ENCODE measurements at regions not wholly inside any gene's neighbourhood (a gene's known extent, or its start where the extent isn't known, plus 50 kb on each side); places are given as distances from the start of the nearest gene placed in this dataset.

- H3K4me3 Mint-ChIP-seq, result no peak overlapping the region
- no peak for DNase-seq
- no peaks in the 10 kb centered on the region for H3K36me3 ChIP-seq (ENCODE audit: insufficient read depth, low read length)
- H3K27ac ChIP-seq (ENCODE audit: low read depth in 1 of 2, low read length in 2 of 2), result no peak overlapping the region
- no peaks in the 10 kb centered on the region for H3K27me3 Mint-ChIP-seq
- no peaks in the 10 kb centered on the region for H3K9me3 Mint-ChIP-seq
- POLR2A ChIA-PET, result no interaction called here
- no peak overlapping the region for H3K4me3 ChIP-seq (ENCODE audit: low read length)
- intact Hi-C loops (cut with DNase I, micrococcal nuclease), result no loop called here
- no peak overlapping the region for H3K27ac Mint-ChIP-seq
- H3K27me3 ChIP-seq (ENCODE audit: control insufficient read depth in 1 of 2, insufficient read depth in 2 of 2, low read length in 2 of 2), result peaks cover 0 to under 1% of the 10 kb centered on the region in 2 experiments
- TF ChIP-seq CTCF (IDR thresholded peaks at IDR 0.05), result no peak
- no peaks in the 10 kb centered on the region for H3K9me3 ChIP-seq (ENCODE audit: control insufficient read depth in 1 of 2, insufficient read depth in 1 of 2, low read length in 2 of 2)
- H3K36me3 Mint-ChIP-seq (ENCODE audit: low read depth), result no peaks in the 10 kb centered on the region
- ATAC-seq (ENCODE audit: poor library complexity), result no peak
- H3K4me1 Mint-ChIP-seq (ENCODE audit: low read depth), result no peaks in the 10 kb centered on the region
- H3K4me1 ChIP-seq (ENCODE audit: insufficient read depth, low read length), result no peaks in the 10 kb centered on the region
- CTCF ChIA-PET, result interaction anchor here (0.7 kb wide), 1 partner anchor 18 kb away, joined by 3 read pairs; no protein-coding TSS in a partner anchor
These were observed 232.9 kb upstream of the SASH1 start for GRCh38 chr6:148109732-148110131.

- H3K27me3 ChIP-seq (ENCODE audit: control insufficient read depth in 1 of 2, insufficient read depth in 2 of 2, low read length in 2 of 2), result peaks cover 0 to 3% of the 10 kb centered on the region in 2 experiments
- Mint-ChIP-seq H3K27ac (no peak overlapping the region), H3K9me3 (no peaks in the 10 kb centered on the region), H3K4me1 (ENCODE audit: low read depth) (no peaks in the 10 kb centered on the region), H3K27me3 (no peaks in the 10 kb centered on the region), H3K36me3 (ENCODE audit: low read depth) (no peaks in the 10 kb centered on the region), H3K4me3 (no peak overlapping the region)
- intact Hi-C loops (cut with DNase I, micrococcal nuclease), result no loop called here
- ChIA-PET CTCF (no interaction called here), POLR2A (no interaction called here)
- ATAC-seq (ENCODE audit: poor library complexity) (no peak), DNase-seq (no peak)
- no peak for TF ChIP-seq CTCF (IDR thresholded peaks at IDR 0.05)
- H3K36me3 ChIP-seq (ENCODE audit: insufficient read depth, low read length), result no peaks in the 10 kb centered on the region
- H3K9me3 ChIP-seq (ENCODE audit: control insufficient read depth in 1 of 2, insufficient read depth in 1 of 2, low read length in 2 of 2), result no peaks in the 10 kb centered on the region
- no peak overlapping the region for H3K27ac ChIP-seq (ENCODE audit: low read depth in 1 of 2, low read length in 2 of 2)
- H3K4me1 ChIP-seq (ENCODE audit: insufficient read depth, low read length), result no peaks in the 10 kb centered on the region
- H3K4me3 ChIP-seq (ENCODE audit: low read length), result no peak overlapping the region
These were observed 231.7 kb upstream of the SASH1 start for GRCh38 chr6:148110925-148111324.

DNA sequence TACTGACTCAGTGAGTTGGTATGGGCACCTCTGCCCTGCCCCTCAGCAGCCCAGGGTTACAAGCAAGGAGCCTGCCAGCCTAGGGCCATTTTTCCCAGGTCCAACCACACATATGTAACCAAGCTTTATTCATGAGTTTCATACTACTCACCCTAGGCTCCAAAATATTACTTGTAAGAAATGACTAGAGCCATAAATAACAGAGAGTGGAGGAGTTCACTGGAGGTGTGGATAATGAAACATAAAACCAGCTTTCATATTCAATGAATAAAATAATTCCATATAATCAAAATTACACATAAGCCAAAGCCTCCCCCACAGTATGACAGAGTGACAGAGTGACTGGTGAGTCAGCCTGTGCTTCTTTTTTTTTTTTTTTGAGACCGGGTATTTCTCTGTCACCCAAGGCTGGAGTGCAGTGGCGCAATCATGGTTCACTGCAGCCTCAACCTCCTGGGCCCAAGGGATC, 229.8 kb upstream of the SASH1 start:
- Mint-ChIP-seq H3K4me3 (no peak overlapping the region), H3K36me3 (ENCODE audit: low read depth) (no peaks in the 10 kb centered on the region), H3K4me1 (ENCODE audit: low read depth) (no peaks in the 10 kb centered on the region), H3K9me3 (no peaks in the 10 kb centered on the region), H3K27ac (no peak overlapping the region), H3K27me3 (no peaks in the 10 kb centered on the region)
- no peak for TF ChIP-seq CTCF (IDR thresholded peaks at IDR 0.05)
- intact Hi-C loops (cut with DNase I, micrococcal nuclease), result no loop called here
- Histone ChIP-seq H3K4me1 (ENCODE audit: insufficient read depth, low read length) (no peaks in the 10 kb centered on the region), H3K4me3 (ENCODE audit: low read length) (no peak overlapping the region), H3K9me3 (ENCODE audit: control insufficient read depth in 1 of 2, insufficient read depth in 1 of 2, low read length in 2 of 2) (no peaks in the 10 kb centered on the region), H3K27me3 (ENCODE audit: control insufficient read depth in 1 of 2, insufficient read depth in 2 of 2, low read length in 2 of 2) (peaks cover 0 to 3% of the 10 kb centered on the region in 2 experiments), H3K36me3 (ENCODE audit: insufficient read depth, low read length) (no peaks in the 10 kb centered on the region), H3K27ac (ENCODE audit: low read depth in 1 of 2, low read length in 2 of 2) (no peak overlapping the region)
- ChIA-PET CTCF (no interaction called here), POLR2A (no interaction called here)
- ATAC-seq (ENCODE audit: poor library complexity) (no peak), DNase-seq (no peak)

All from CD4-positive, alpha-beta T cell (primary cell).